ENCODE measurements at regions not wholly inside any gene's neighbourhood (a gene's known extent, or its start where the extent isn't known, plus 50 kb on each side); places are given as distances from the start of the nearest gene placed in this dataset.
A peak's percentile ranks its signal among the peaks of the same experiment; 100 is the strongest.

DNA sequence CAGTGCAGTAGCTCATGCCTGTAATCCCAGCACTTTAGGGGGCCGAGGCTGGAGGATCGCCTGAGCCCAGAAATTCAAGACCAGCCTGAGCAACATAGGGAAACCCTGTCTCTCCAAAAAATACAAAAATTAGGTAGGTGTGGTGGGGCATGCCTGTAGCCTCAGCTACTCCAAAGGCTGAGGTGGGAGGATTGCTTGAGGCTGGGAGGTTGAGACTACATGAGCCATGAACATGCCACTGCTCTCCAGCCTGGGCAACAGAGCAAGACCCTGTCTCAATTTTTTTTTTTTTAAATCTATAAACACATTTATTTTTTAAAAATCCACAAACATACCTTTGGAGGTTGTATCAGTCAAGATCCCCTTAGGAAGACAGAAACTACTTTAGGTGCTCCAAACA, 326.3 kb downstream of the EPHA4 start:
- DNase-seq (ENCODE audit: low spot score, unreplicated experiment), result no peak
- H3K4me1 Mint-ChIP-seq (ENCODE audit: low read depth), result no peaks in the 10 kb centered on the region
- peaks cover 4% of the 10 kb centered on the region for H3K9me3 Mint-ChIP-seq (ENCODE audit: low read depth)
- H3K36me3 Mint-ChIP-seq (ENCODE audit: insufficient read depth), result no peaks in the 10 kb centered on the region
- TF ChIP-seq, protein P1, sequence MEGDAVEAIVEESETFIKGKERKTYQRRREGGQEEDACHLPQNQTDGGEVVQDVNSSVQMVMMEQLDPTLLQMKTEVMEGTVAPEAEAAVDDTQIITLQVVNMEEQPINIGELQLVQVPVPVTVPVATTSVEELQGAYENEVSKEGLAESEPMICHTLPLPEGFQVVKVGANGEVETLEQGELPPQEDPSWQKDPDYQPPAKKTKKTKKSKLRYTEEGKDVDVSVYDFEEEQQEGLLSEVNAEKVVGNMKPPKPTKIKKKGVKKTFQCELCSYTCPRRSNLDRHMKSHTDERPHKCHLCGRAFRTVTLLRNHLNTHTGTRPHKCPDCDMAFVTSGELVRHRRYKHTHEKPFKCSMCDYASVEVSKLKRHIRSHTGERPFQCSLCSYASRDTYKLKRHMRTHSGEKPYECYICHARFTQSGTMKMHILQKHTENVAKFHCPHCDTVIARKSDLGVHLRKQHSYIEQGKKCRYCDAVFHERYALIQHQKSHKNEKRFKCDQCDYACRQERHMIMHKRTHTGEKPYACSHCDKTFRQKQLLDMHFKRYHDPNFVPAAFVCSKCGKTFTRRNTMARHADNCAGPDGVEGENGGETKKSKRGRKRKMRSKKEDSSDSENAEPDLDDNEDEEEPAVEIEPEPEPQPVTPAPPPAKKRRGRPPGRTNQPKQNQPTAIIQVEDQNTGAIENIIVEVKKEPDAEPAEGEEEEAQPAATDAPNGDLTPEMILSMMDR (IDR thresholded peaks at IDR 0.05; ENCODE audit: unreplicated experiment), result no peak
- no peaks in the 10 kb centered on the region for H3K27me3 Mint-ChIP-seq
- H3K27ac Mint-ChIP-seq, result no peak overlapping the region
- H3K4me3 Mint-ChIP-seq (ENCODE audit: low read depth), result no peak overlapping the region

DNA sequence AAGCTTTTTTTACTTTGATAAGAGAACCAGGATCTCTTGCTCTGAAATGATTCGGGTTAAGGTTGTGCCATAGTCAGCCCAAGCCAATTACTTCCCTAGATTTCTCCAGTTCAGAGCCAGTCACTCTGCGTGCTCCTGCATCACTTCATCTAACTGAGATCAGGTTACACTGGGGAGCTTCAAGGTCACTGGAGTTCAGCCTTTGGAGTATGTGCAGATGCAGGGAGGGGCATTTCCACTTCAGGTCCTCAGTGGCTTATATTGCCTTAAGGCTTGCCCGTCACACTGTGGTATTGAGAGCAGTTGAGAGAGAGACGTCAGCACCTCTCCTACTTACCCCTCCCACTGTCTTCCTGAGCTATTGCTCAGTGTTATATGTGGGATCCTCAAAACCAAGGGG, 317.8 kb downstream of the EPHA4 start:
- TF ChIP-seq, protein P1 (IDR thresholded peaks at IDR 0.05; ENCODE audit: unreplicated experiment), result no peak
- Mint-ChIP-seq H3K9me3 (ENCODE audit: low read depth) (peaks cover 14% of the 10 kb centered on the region), H3K27ac (no peak overlapping the region), H3K4me3 (ENCODE audit: low read depth) (no peak overlapping the region), H3K36me3 (ENCODE audit: insufficient read depth) (peaks cover 2% of the 10 kb centered on the region), H3K27me3 (no peaks in the 10 kb centered on the region), H3K4me1 (ENCODE audit: low read depth) (peaks cover 14% of the 10 kb centered on the region)
- DNase-seq (ENCODE audit: low spot score, unreplicated experiment), result no peak

DNA sequence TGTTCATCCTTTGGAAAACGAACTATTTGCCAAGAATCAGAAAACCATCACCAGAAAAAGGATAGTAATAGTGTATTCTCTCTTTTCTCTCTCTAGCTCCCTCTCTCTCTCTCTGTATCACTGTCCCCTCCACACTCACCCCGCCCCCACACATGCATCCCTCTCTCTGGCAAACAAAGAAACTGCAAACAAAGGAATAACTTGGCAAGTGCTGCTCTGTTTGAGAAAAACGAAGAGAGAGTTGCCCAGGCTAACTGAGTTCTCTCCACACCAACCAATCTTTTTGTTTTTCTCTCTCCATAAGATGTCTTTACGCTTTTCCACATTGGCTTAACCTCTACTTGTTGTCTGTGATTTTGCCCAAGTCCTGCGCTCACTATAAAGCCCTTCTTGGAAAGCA, 316.2 kb downstream of the EPHA4 start:
- Mint-ChIP-seq H3K4me3 (ENCODE audit: low read depth) (no peak overlapping the region), H3K4me1 (ENCODE audit: low read depth) (peaks cover 14% of the 10 kb centered on the region), H3K27ac (peak overlapping the region; percentile 75), H3K27me3 (no peaks in the 10 kb centered on the region), H3K36me3 (ENCODE audit: insufficient read depth) (peaks cover 2% of the 10 kb centered on the region), H3K9me3 (ENCODE audit: low read depth) (peaks cover 11% of the 10 kb centered on the region)
- no peak for DNase-seq (ENCODE audit: low spot score, unreplicated experiment)
- TF ChIP-seq, protein P1 (IDR thresholded peaks at IDR 0.05; ENCODE audit: unreplicated experiment), result no peak

DNA sequence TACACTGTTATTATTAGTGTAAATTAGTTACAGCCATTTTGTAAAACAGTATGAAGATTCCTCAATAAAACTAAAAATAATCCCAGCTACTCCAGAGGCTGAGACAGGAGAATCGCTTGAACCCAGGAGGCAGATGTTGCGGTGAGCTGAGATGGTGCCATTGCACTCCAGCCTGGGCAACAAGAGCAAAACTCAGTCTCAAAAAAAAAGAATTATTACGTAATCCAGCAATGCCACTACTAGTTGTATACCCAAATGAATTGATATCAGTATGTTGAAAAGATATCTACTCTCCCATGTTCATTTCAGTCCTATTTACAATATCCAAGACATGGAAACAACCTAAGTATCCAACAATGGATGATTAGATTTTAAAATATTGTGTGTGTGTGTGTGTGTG, 313.6 kb downstream of the EPHA4 start:
- Mint-ChIP-seq H3K4me1 (ENCODE audit: low read depth) (peaks cover 21% of the 10 kb centered on the region), H3K9me3 (ENCODE audit: low read depth) (peaks cover 9% of the 10 kb centered on the region), H3K27me3 (no peaks in the 10 kb centered on the region), H3K4me3 (ENCODE audit: low read depth) (no peak overlapping the region), H3K36me3 (ENCODE audit: insufficient read depth) (peaks cover 2% of the 10 kb centered on the region), H3K27ac (no peak overlapping the region)
- DNase-seq (ENCODE audit: low spot score, unreplicated experiment), result no peak
- TF ChIP-seq, protein P1 (IDR thresholded peaks at IDR 0.05; ENCODE audit: unreplicated experiment), result no peak

DNA sequence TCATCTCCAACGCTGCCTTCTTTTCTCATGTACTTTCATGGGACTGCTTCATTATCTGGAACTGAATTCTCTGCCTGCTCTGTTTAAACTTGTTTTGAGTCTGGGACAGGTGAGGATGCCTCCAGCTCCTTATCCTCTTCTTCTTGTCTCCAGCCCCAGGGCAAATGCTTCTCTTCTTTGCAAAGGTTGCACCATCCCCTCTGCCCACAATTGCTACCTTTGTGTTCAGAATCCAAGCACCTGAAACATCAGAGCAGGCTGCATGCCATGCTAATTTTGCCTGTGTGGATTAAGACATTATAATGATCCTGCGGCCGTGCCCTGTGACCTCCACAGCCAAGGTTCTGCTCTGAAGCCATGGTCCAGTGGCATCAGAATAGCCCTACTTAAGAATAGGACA, 309.5 kb downstream of the EPHA4 start:
- Mint-ChIP-seq H3K27ac (no peak overlapping the region), H3K4me1 (ENCODE audit: low read depth) (peaks cover 8% of the 10 kb centered on the region), H3K9me3 (ENCODE audit: low read depth) (peaks cover 6% of the 10 kb centered on the region), H3K27me3 (no peaks in the 10 kb centered on the region), H3K4me3 (ENCODE audit: low read depth) (no peak overlapping the region), H3K36me3 (ENCODE audit: insufficient read depth) (no peaks in the 10 kb centered on the region)
- no peak for DNase-seq (ENCODE audit: low spot score, unreplicated experiment)
- TF ChIP-seq, protein P1 (IDR thresholded peaks at IDR 0.05; ENCODE audit: unreplicated experiment), result no peak
